PFSK-1 (cell line): ENCODE measurements at regions not wholly inside any gene's neighbourhood (a gene's known extent, or its start where the extent isn't known, plus 50 kb on each side); places are given as distances from the start of the nearest gene placed in this dataset.

Source experiments
- FOXP2 ChIP-seq: optimal IDR thresholded peaks from 2 replicates; pipeline ENCODE3; 2011; ENCODE audit warnings: borderline replicate concordance, control low read depth, inconsistent platforms; ENCODE audit not compliant: insufficient read depth; ENCODE audit errors: extremely low read length, extremely low read depth
- POLR2AphosphoS5 ChIP-seq: IDR thresholded peaks from 2 replicates; pipeline ENCODE4 v1.6.1; 2012; ENCODE audit warnings: low read depth, mild to moderate bottlenecking, control low read depth, low read length, moderate library complexity
- SIN3A ChIP-seq: IDR thresholded peaks from 2 replicates; pipeline ENCODE4 v1.6.1; 2012; ENCODE audit warnings: mild to moderate bottlenecking, low read length, moderate library complexity, borderline replicate concordance; ENCODE audit not compliant: insufficient read depth
- TAF1 ChIP-seq: IDR thresholded peaks from 2 replicates; pipeline ENCODE4 v1.6.1; 2012; ENCODE audit warnings: low read length, control low read depth, borderline replicate concordance; ENCODE audit not compliant: insufficient read depth
- TF ChIP-seq, protein P1 (sequence below), 2 experiments: IDR thresholded peaks; 2 replicates each; pipeline versions ENCODE4 v1.6.1 to v1.8.0; 2011 to 2012; ENCODE audit warnings: low read depth in 2 of 2, low read length in 2 of 2, control low read depth in 1 of 2, inconsistent platforms in 1 of 2, mild to moderate bottlenecking in 1 of 2, moderate library complexity in 1 of 2; ENCODE audit not compliant: insufficient read depth in 1 of 2

DNA sequence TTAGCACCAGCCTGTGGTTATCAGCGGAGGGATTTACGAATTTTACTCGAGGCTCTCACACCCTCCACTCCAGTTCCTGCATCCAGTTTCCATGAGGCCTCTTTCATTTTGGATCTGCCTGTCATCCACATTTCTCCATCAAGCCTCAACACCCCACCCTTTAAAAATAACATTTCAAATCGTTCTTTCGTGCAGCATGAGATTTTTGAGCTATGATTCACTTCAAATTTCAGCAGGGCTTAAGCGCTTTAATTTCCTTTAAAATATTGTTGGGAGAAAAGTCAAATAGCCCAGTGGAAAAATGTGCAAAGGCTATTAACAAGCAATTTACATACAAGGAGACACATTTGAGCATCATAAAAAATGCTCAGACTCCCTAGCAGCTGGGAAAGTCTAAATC, 103.2 kb downstream of the MSX2 start:
- TF ChIP-seq, protein P1, sequence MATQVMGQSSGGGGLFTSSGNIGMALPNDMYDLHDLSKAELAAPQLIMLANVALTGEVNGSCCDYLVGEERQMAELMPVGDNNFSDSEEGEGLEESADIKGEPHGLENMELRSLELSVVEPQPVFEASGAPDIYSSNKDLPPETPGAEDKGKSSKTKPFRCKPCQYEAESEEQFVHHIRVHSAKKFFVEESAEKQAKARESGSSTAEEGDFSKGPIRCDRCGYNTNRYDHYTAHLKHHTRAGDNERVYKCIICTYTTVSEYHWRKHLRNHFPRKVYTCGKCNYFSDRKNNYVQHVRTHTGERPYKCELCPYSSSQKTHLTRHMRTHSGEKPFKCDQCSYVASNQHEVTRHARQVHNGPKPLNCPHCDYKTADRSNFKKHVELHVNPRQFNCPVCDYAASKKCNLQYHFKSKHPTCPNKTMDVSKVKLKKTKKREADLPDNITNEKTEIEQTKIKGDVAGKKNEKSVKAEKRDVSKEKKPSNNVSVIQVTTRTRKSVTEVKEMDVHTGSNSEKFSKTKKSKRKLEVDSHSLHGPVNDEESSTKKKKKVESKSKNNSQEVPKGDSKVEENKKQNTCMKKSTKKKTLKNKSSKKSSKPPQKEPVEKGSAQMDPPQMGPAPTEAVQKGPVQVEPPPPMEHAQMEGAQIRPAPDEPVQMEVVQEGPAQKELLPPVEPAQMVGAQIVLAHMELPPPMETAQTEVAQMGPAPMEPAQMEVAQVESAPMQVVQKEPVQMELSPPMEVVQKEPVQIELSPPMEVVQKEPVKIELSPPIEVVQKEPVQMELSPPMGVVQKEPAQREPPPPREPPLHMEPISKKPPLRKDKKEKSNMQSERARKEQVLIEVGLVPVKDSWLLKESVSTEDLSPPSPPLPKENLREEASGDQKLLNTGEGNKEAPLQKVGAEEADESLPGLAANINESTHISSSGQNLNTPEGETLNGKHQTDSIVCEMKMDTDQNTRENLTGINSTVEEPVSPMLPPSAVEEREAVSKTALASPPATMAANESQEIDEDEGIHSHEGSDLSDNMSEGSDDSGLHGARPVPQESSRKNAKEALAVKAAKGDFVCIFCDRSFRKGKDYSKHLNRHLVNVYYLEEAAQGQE (IDR thresholded peaks at IDR 0.05; ENCODE audit: insufficient read depth in 1 of 2, low read depth in 2 of 2, low read length in 2 of 2), result no peak
- TF ChIP-seq POLR2AphosphoS5, result no peak
- no peak for TF ChIP-seq TAF1
- no peak for TF ChIP-seq SIN3A
- no peak for TF ChIP-seq FOXP2

DNA sequence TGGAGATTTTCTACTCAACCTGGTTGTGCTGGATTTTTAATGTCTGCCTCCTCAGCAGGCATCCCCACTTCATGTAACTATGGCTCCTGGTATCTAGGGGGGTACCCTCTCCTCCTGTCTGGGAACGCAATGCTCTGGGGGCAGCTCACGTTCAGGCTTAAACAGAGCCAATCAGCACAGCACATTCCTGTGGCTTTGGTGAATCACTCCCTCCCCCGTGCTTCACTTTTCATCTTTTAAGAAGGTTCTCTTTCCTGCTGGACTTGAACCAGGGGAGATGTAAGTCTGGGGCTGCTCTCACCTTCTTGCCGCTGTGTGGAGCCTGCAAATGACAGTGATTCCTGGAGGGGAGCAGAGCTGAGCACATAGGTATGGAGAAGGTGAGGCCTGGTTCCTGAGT, 101.2 kb downstream of the MSX2 start:
- TF ChIP-seq SIN3A (no peak), TAF1 (no peak), FOXP2 (no peak)
- TF ChIP-seq, protein P1 (IDR thresholded peaks at IDR 0.05; ENCODE audit: insufficient read depth in 1 of 2, low read depth in 2 of 2, low read length in 2 of 2), result no peak

DNA sequence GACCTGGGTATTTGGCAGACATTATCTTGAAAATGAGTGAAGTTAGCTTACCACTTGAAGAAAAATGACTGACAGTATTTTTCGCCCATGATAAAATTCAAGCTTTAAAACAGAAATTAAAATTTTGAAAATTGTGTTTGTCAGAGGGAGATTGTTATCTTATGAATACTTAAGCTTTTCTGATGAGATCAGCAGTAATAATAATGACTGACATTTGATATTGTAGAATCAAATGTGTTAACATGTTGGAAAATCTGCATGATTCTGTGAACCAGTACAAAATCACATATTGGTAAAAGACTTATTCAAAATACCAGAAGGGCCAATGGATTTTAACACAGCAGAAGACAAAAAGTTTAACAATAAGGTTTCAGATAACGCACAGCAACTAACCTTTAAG, 94.0 kb downstream of the MSX2 start:
- TF ChIP-seq, protein P1 (IDR thresholded peaks at IDR 0.05; ENCODE audit: insufficient read depth in 1 of 2, low read depth in 2 of 2, low read length in 2 of 2), result no peak
- TF ChIP-seq TAF1 (no peak), FOXP2 (no peak), POLR2AphosphoS5 (no peak), SIN3A (no peak)

DNA sequence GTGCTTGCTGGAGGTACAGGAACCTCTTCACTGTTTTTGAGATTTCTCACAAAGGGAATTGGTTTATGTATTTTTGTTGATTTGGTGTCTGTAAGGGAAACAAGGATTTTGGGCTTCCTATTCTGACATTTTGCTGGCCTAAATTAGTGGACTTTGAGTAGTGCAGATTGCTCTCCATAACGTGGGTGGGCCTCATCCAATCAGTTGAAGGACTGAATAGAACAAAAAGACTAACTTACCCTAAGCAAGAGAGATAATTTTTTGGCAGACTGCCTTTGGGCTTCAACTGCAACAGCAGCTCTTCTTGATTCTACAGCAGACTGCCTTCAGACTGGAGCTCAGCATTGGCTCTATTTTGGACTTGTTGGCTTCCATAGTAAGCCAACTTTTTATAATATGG, 93.2 kb downstream of the MSX2 start:
- no peak for TF ChIP-seq FOXP2

DNA sequence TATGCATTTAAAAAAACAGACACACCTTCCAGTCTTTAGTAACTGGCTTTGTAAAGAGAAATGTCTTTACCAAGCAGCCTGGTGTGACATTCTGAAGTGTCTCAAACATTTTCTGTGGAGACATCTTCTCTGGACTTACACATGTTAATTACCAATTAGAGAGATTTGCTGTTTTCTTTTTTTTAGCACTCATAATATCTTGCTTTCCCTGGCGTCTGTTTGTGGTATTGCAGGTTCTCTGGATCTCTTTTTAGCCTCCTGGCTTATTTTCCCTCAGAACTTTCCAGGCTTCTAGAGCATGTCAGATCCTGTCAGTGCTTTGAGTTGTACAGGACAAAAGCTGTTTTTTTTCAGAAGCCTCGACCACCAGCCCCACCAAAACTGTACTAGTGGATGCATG, 92.5 kb downstream of the MSX2 start:
- TF ChIP-seq, protein P1 (IDR thresholded peaks at IDR 0.05; ENCODE audit: insufficient read depth in 1 of 2, low read depth in 2 of 2, low read length in 2 of 2), result no peak
- TF ChIP-seq FOXP2, result no peak
- TF ChIP-seq SIN3A, result no peak
- no peak for TF ChIP-seq TAF1
- TF ChIP-seq POLR2AphosphoS5, result no peak

DNA sequence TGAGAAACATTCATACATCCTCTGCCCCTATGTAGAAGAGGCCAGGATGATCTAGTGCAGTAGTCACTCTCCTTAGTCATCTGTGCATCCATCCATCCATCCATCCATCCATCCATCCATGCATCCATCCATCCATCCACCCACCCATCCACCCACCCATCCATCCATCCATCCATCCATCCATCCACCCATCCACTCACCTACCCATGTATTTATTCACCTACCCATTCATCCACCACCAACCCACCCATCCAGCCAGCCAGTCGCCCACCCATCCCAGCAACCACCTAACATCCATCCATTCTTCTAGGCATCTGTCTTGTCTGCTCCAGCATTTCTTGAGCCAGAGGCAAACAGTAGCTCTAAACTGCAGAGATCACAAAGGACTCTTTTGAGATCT, 87.1 kb downstream of the MSX2 start:
- TF ChIP-seq, protein P1 (IDR thresholded peaks at IDR 0.05; ENCODE audit: insufficient read depth in 1 of 2, low read depth in 2 of 2, low read length in 2 of 2), result no peak
- TF ChIP-seq POLR2AphosphoS5 (no peak), FOXP2 (no peak), SIN3A (no peak), TAF1 (no peak)
